ENCODE measurements at regions not wholly inside any gene's neighbourhood (a gene's known extent, or its start where the extent isn't known, plus 50 kb on each side); places are given as distances from the start of the nearest gene placed in this dataset.

- no peaks in the 10 kb centered on the region for H3K36me3 Mint-ChIP-seq (ENCODE audit: insufficient read depth)
- H3K27me3 Mint-ChIP-seq = no peaks in the 10 kb centered on the region
- no peaks in the 10 kb centered on the region for H3K9me3 Mint-ChIP-seq (ENCODE audit: low read depth)
- no peak overlapping the region for H3K27ac Mint-ChIP-seq
- H3K4me1 Mint-ChIP-seq (ENCODE audit: low read depth) = no peaks in the 10 kb centered on the region
- no peak overlapping the region for H3K4me3 Mint-ChIP-seq (ENCODE audit: low read depth)
- DNase-seq (ENCODE audit: low spot score, unreplicated experiment) = no peak
- TF ChIP-seq CTCF (IDR thresholded peaks at IDR 0.05; ENCODE audit: unreplicated experiment) = no peak
Measured at GRCh38 chr4:138565576-138565975, 323.4 kb upstream of the SLC7A11 start.

GRCh38 chr4:138562544-138562991, 320.4 kb upstream of the SLC7A11 start:
- H3K4me1 Mint-ChIP-seq (ENCODE audit: low read depth) = no peaks in the 10 kb centered on the region
- no peak overlapping the region for H3K4me3 Mint-ChIP-seq (ENCODE audit: low read depth)
- no peak for DNase-seq (ENCODE audit: low spot score, unreplicated experiment)
- H3K9me3 Mint-ChIP-seq (ENCODE audit: low read depth) = no peaks in the 10 kb centered on the region
- H3K27me3 Mint-ChIP-seq = no peaks in the 10 kb centered on the region
- TF ChIP-seq CTCF (IDR thresholded peaks at IDR 0.05; ENCODE audit: unreplicated experiment) = no peak
- no peak overlapping the region for H3K27ac Mint-ChIP-seq
- H3K36me3 Mint-ChIP-seq (ENCODE audit: insufficient read depth) = no peaks in the 10 kb centered on the region

- H3K27ac Mint-ChIP-seq = no peak overlapping the region
- no peaks in the 10 kb centered on the region for H3K27me3 Mint-ChIP-seq
- H3K4me3 Mint-ChIP-seq (ENCODE audit: low read depth) = no peak overlapping the region
- H3K9me3 Mint-ChIP-seq (ENCODE audit: low read depth) = no peaks in the 10 kb centered on the region
- DNase-seq (ENCODE audit: low spot score, unreplicated experiment) = no peak
- TF ChIP-seq CTCF (IDR thresholded peaks at IDR 0.05; ENCODE audit: unreplicated experiment) = no peak
- no peaks in the 10 kb centered on the region for H3K4me1 Mint-ChIP-seq (ENCODE audit: low read depth)
- no peaks in the 10 kb centered on the region for H3K36me3 Mint-ChIP-seq (ENCODE audit: insufficient read depth)
Measured at GRCh38 chr4:138561906-138562305, 319.8 kb upstream of the SLC7A11 start.

- H3K4me3 Mint-ChIP-seq (ENCODE audit: low read depth) = no peak overlapping the region
- DNase-seq (ENCODE audit: low spot score, unreplicated experiment) = no peak
- no peaks in the 10 kb centered on the region for H3K27me3 Mint-ChIP-seq
- no peaks in the 10 kb centered on the region for H3K4me1 Mint-ChIP-seq (ENCODE audit: low read depth)
- H3K27ac Mint-ChIP-seq = no peak overlapping the region
- no peak for TF ChIP-seq CTCF (IDR thresholded peaks at IDR 0.05; ENCODE audit: unreplicated experiment)
- no peaks in the 10 kb centered on the region for H3K36me3 Mint-ChIP-seq (ENCODE audit: insufficient read depth)
- H3K9me3 Mint-ChIP-seq (ENCODE audit: low read depth) = no peaks in the 10 kb centered on the region
Measured at GRCh38 chr4:138561276-138561880, 319.2 kb upstream of the SLC7A11 start.

- H3K4me1 Mint-ChIP-seq (ENCODE audit: low read depth) = no peaks in the 10 kb centered on the region
- H3K36me3 Mint-ChIP-seq (ENCODE audit: insufficient read depth) = no peaks in the 10 kb centered on the region
- H3K27me3 Mint-ChIP-seq = no peaks in the 10 kb centered on the region
- no peak overlapping the region for H3K27ac Mint-ChIP-seq
- no peaks in the 10 kb centered on the region for H3K9me3 Mint-ChIP-seq (ENCODE audit: low read depth)
- TF ChIP-seq CTCF (IDR thresholded peaks at IDR 0.05; ENCODE audit: unreplicated experiment) = no peak
- no peak for DNase-seq (ENCODE audit: low spot score, unreplicated experiment)
- no peak overlapping the region for H3K4me3 Mint-ChIP-seq (ENCODE audit: low read depth)
Measured at GRCh38 chr4:138560448-138560847, 318.3 kb upstream of the SLC7A11 start.

Data from progenitor cell of endocrine pancreas (in vitro differentiated cells).